Astrocyte of the hippocampus (primary cell): ENCODE measurements at regions not wholly inside any gene's neighbourhood (a gene's known extent, or its start where the extent isn't known, plus 50 kb on each side); places are given as distances from the start of the nearest gene placed in this dataset.
"Not testable (repeated sequence)": the region's sequence is repeated elsewhere in the genome, so short reads cannot be mapped to it uniquely, and the experiment has no call there.

Source experiments
- DNase-seq: peaks from one replicate; pipeline ENCODE4 v3.0.0; 2011; ENCODE audit warnings: low read depth, low spot score

GRCh38 chr7:82566752-82567151 is 123.2 kb upstream of the CACNA2D1 start:
- no peak for DNase-seq

GRCh38 chr7:82562716-82563404 is 119.3 kb upstream of the CACNA2D1 start:
- peak; percentile 79 for DNase-seq

- peak; percentile 33 for DNase-seq
Observed at GRCh38 chr7:82559193-82559805, 115.7 kb upstream of the CACNA2D1 start.

GRCh38 chr7:82549616-82550285 is 106.2 kb upstream of the CACNA2D1 start:
- no peak for DNase-seq

- no peak for DNase-seq
Observed at GRCh38 chr7:82548141-82548688, 104.6 kb upstream of the CACNA2D1 start.

GRCh38 chr7:82542665-82543064 is 99.1 kb upstream of the CACNA2D1 start:
- DNase-seq = peak; percentile 89

- no peak for DNase-seq
Observed at GRCh38 chr7:82539969-82540368, 96.4 kb upstream of the CACNA2D1 start.

- DNase-seq = no peak
Observed at GRCh38 chr7:82534684-82535083, 91.1 kb upstream of the CACNA2D1 start.

GRCh38 chr7:82530361-82530760 is 86.8 kb upstream of the CACNA2D1 start:
- peak; percentile 87 for DNase-seq

- peak; percentile 36 for DNase-seq
Observed at GRCh38 chr7:82528577-82529310, 85.2 kb upstream of the CACNA2D1 start.

GRCh38 chr7:82527851-82528250 is 84.3 kb upstream of the CACNA2D1 start:
- peak; percentile 31 for DNase-seq

- DNase-seq = peak; percentile 51
Observed at GRCh38 chr7:82521906-82522445, 78.4 kb upstream of the CACNA2D1 start.

GRCh38 chr7:82517050-82517449 is 73.5 kb upstream of the CACNA2D1 start:
- DNase-seq = no peak

- DNase-seq = no peak
Observed at GRCh38 chr7:82511542-82511941, 68.0 kb upstream of the CACNA2D1 start.

GRCh38 chr7:82507976-82508677 is 64.5 kb upstream of the CACNA2D1 start:
- DNase-seq = no peak

GRCh38 chr7:82507365-82507975 is 63.9 kb upstream of the CACNA2D1 start:
- DNase-seq = no peak

GRCh38 chr7:82506702-82507101 is 63.1 kb upstream of the CACNA2D1 start:
- peak; percentile 63 for DNase-seq

GRCh38 chr7:82506208-82506607 is 62.6 kb upstream of the CACNA2D1 start:
- DNase-seq = no peak

GRCh38 chr7:82501346-82501745 is 57.8 kb upstream of the CACNA2D1 start:
- DNase-seq = no peak

GRCh38 chr7:82499546-82499945 is 56.0 kb upstream of the CACNA2D1 start:
- DNase-seq = not testable (repeated sequence)

- no peak for DNase-seq
Observed at GRCh38 chr7:82494420-82494819, 50.8 kb upstream of the CACNA2D1 start.
